ENCODE measurements at regions not wholly inside any gene's neighbourhood (a gene's known extent, or its start where the extent isn't known, plus 50 kb on each side); places are given as distances from the start of the nearest gene placed in this dataset.

DNA sequence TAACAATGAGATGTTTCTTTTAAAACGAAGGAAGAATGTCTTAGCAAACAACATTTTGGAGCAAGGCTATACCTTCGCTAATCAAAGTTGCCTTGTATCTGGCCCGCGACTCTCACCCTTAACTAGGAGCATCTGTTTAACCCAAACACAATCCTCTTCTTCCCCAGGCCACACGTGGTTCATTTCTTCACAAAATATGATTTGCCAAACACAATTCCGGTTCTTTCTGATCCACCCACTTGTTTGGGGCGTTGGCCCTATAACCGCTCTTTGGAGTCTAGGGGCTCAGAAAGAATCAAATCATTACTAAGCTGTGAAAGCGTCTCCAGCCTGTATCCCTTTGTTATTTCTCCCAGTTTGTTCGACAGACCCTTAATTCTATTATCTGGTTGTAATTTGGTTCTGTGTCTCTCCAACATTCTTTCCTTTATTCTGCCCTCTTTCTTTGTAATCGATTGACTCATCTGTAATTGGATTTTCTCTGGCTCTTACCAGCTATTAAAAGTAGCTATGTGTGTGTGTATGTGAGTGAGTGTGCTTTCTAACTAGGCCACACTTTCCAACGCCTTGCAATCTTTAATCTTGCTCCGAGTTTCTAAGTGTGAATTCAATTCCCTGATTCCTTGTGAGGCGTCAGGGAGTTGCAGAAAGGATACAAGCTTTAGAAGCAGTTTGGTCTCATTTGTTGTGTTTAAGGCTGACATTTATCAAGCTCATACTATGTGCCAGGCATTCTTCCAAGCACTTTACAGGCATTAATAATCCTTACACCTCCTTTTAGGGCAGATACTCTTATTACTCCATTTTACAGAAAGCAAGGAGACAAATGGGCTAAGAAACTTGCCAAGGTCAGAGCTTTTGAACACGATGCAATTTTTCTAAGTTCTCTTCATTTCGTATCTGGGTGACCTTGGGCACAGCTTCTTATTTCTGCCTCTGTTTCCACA lies 138.6 kb upstream of the CPEB2 start:
- POLR2A ChIA-PET (ENCODE audit: unreplicated experiment) = interaction anchor here (0.5 kb wide), 1 partner anchor 9 kb away, joined by 3 read pairs; no protein-coding TSS in a partner anchor
- H3K4me3 ChIP-seq (ENCODE audit: low read length) = no peak overlapping the region
- no peak overlapping the region for H3K27ac ChIP-seq (ENCODE audit: low read length)
- H3K9me2 ChIP-seq (replicated peaks; ENCODE audit: low read length) = no peaks in the 10 kb centered on the region
- no peak overlapping the region for H3K9ac ChIP-seq (ENCODE audit: low read length)
- CTCF ChIA-PET = no interaction called here
- intact Hi-C loops (cut with micrococcal nuclease) = no loop called here
- ATAC-seq (no peak), DNase-seq (no peak)
- no peaks in the 10 kb centered on the region for H3K27me3 ChIP-seq (ENCODE audit: low read length)
- H3K79me2 ChIP-seq (ENCODE audit: low read length) = no peaks in the 10 kb centered on the region
- H3K4me1 ChIP-seq (ENCODE audit: insufficient read depth, low read length) = no peaks in the 10 kb centered on the region
- TF ChIP-seq EZH2phosphoT487 (IDR thresholded peaks at IDR 0.05; ENCODE audit: borderline replicate concordance, low read length) = no peak
- TF ChIP-seq, protein P1, sequence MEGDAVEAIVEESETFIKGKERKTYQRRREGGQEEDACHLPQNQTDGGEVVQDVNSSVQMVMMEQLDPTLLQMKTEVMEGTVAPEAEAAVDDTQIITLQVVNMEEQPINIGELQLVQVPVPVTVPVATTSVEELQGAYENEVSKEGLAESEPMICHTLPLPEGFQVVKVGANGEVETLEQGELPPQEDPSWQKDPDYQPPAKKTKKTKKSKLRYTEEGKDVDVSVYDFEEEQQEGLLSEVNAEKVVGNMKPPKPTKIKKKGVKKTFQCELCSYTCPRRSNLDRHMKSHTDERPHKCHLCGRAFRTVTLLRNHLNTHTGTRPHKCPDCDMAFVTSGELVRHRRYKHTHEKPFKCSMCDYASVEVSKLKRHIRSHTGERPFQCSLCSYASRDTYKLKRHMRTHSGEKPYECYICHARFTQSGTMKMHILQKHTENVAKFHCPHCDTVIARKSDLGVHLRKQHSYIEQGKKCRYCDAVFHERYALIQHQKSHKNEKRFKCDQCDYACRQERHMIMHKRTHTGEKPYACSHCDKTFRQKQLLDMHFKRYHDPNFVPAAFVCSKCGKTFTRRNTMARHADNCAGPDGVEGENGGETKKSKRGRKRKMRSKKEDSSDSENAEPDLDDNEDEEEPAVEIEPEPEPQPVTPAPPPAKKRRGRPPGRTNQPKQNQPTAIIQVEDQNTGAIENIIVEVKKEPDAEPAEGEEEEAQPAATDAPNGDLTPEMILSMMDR (conservative IDR thresholded peaks at IDR 0.05; ENCODE audit: low read depth, low read length) = no peak
- no peak for TF ChIP-seq EZH2 (IDR thresholded peaks at IDR 0.05; ENCODE audit: low read length, unreplicated experiment)
- H4K20me1 ChIP-seq (ENCODE audit: low read length) = no peaks in the 10 kb centered on the region
- BruUV-seq (replicated peaks) = no TSS peak
- no peaks in the 10 kb centered on the region for H3F3A ChIP-seq (ENCODE audit: low read length, unreplicated experiment)
- no peaks in the 10 kb centered on the region for H3K9me3 ChIP-seq (ENCODE audit: low read length)
- no peaks in the 10 kb centered on the region for H3K36me3 ChIP-seq (ENCODE audit: low read depth, low read length)
- H2AFZ ChIP-seq (ENCODE audit: low read length) = no peak overlapping the region
- H3K4me2 ChIP-seq (ENCODE audit: low read length) = no peak overlapping the region

- Histone ChIP-seq H3F3A (ENCODE audit: low read length, unreplicated experiment) (no peaks in the 10 kb centered on the region), H3K79me2 (ENCODE audit: low read length) (no peaks in the 10 kb centered on the region), H3K4me3 (ENCODE audit: low read length) (no peak overlapping the region), H4K20me1 (ENCODE audit: low read length) (no peaks in the 10 kb centered on the region), H2AFZ (ENCODE audit: low read length) (no peak overlapping the region), H3K4me2 (ENCODE audit: low read length) (no peak overlapping the region), H3K4me1 (ENCODE audit: insufficient read depth, low read length) (no peaks in the 10 kb centered on the region), H3K27ac (ENCODE audit: low read length) (no peak overlapping the region), H3K9me3 (ENCODE audit: low read length) (no peaks in the 10 kb centered on the region), H3K9me2 (replicated peaks; ENCODE audit: low read length) (no peaks in the 10 kb centered on the region), H3K9ac (ENCODE audit: low read length) (no peak overlapping the region), H3K27me3 (ENCODE audit: low read length) (no peaks in the 10 kb centered on the region), H3K36me3 (ENCODE audit: low read depth, low read length) (no peaks in the 10 kb centered on the region)
- ATAC-seq (no peak), DNase-seq (no peak)
- ChIA-PET CTCF (no interaction called here), POLR2A (ENCODE audit: unreplicated experiment) (interaction anchor here (0.5 kb wide), 1 partner anchor 8 kb away, joined by 3 read pairs; no protein-coding TSS in a partner anchor)
- no TSS peak for BruUV-seq (replicated peaks)
- TF ChIP-seq, protein P1 (conservative IDR thresholded peaks at IDR 0.05; ENCODE audit: low read depth, low read length) = no peak
- TF ChIP-seq EZH2 (IDR thresholded peaks at IDR 0.05; ENCODE audit: low read length, unreplicated experiment) = no peak
- no peak for TF ChIP-seq EZH2phosphoT487 (IDR thresholded peaks at IDR 0.05; ENCODE audit: borderline replicate concordance, low read length)
- intact Hi-C loops (cut with micrococcal nuclease) = no loop called here
Measured at GRCh38 chr4:14864365-14865030, 137.8 kb upstream of the CPEB2 start.

GRCh38 chr4:14865031-14865366 lies 137.3 kb upstream of the CPEB2 start:
- ATAC-seq = no peak
- Histone ChIP-seq H2AFZ (ENCODE audit: low read length) (no peak overlapping the region), H3K79me2 (ENCODE audit: low read length) (no peaks in the 10 kb centered on the region), H3K27me3 (ENCODE audit: low read length) (no peaks in the 10 kb centered on the region), H3K4me1 (ENCODE audit: insufficient read depth, low read length) (no peaks in the 10 kb centered on the region), H3K4me2 (ENCODE audit: low read length) (no peak overlapping the region), H3K9me3 (ENCODE audit: low read length) (no peaks in the 10 kb centered on the region), H4K20me1 (ENCODE audit: low read length) (no peaks in the 10 kb centered on the region), H3K9me2 (replicated peaks; ENCODE audit: low read length) (no peaks in the 10 kb centered on the region), H3K27ac (ENCODE audit: low read length) (no peak overlapping the region), H3F3A (ENCODE audit: low read length, unreplicated experiment) (no peaks in the 10 kb centered on the region), H3K9ac (ENCODE audit: low read length) (no peak overlapping the region), H3K4me3 (ENCODE audit: low read length) (no peak overlapping the region), H3K36me3 (ENCODE audit: low read depth, low read length) (no peaks in the 10 kb centered on the region)
- POLR2A ChIA-PET (ENCODE audit: unreplicated experiment) = no interaction called here
- BruUV-seq (replicated peaks) = no TSS peak
- no peak for DNase-seq
- CTCF ChIA-PET = no interaction called here
- TF ChIP-seq EZH2 (IDR thresholded peaks at IDR 0.05; ENCODE audit: low read length, unreplicated experiment) (no peak), EZH2phosphoT487 (IDR thresholded peaks at IDR 0.05; ENCODE audit: borderline replicate concordance, low read length) (no peak)
- TF ChIP-seq, protein P1 (conservative IDR thresholded peaks at IDR 0.05; ENCODE audit: low read depth, low read length) = no peak
- intact Hi-C loops (cut with micrococcal nuclease) = no loop called here
